ENCODE measurements at regions not wholly inside any gene's neighbourhood (a gene's known extent, or its start where the extent isn't known, plus 50 kb on each side); places are given as distances from the start of the nearest gene placed in this dataset.
A peak's percentile ranks its signal among the peaks of the same experiment; 100 is the strongest.

DNA sequence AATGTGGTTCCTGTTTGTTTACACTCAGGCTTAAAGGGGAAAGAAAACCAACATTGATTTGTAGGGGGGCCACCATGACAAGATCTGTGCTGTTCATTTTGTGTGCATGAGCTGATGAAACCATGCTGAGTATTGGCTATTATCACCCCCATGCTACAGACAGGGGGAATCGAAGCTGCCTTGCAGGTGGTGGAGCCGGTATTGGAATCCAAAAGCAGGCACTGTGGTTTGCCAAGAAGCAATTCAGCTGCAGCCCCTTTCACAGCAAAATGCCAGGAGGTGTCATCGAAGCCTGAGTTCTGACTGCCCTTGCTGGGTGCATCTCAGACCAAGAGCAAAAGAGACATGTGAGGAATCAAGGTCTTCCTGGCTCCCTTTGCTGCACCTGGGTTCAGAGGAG lies 221.9 kb downstream of the UXS1 start:
- DNase-seq (ENCODE audit: low read depth in 1 of 2, low spot score in 1 of 2) (no peak), ATAC-seq (no peak), FAIRE-seq (no peak)
- Histone ChIP-seq H3K4me3 (no peak overlapping the region), H3K9me3 (peaks cover 20% of the 10 kb centered on the region; the same call in 2 of the 3 replicates), H3K4me1 (peaks cover 5% of the 10 kb centered on the region; the same call in 1 of the 3 replicates), H3K4me2 (no peak overlapping the region), H3K27ac (no peak overlapping the region)
- TF ChIP-seq HOXB5 (CRISPR knock-in tag; IDR thresholded peaks at IDR 0.05) (no peak), NR3C1 (IDR thresholded peaks at IDR 0.05) (no peak), RAD21 (conservative IDR thresholded peaks at IDR 0.05 in 1 of 2, IDR thresholded peaks at IDR 0.05 in 1 of 2) (no peak), SMC3 (IDR thresholded peaks at IDR 0.05) (no peak)
- 13% methylated on average over 3 of the region's 3 CpGs for WGBS (ENCODE audit: missing lambda C conversion rate)
- ChIA-PET CTCF (no interaction called here), POLR2A (no interaction called here)

DNA sequence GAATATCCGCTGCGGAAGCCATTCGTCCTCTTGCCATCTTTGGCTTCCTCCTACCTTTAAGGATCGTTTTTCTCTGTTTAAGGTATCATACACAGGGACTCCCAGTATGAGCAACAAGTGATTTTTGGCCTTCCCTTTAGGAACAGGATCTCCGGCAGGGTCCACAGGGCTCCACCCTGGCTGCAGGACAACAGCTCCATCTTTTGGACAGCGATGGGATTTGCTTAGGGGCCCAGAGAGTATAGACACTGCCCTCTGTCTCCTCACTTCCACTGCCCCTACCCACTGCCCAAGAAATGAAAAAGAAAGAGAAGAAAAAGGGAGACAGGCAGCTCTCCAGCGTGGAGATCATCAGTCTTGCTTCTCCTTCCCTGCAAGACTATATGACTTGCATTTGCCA lies 224.5 kb downstream of the UXS1 start:
- POLR2A ChIA-PET: no interaction called here
- no peak overlapping the region for H3K4me3 ChIP-seq
- peaks cover 14% of the 10 kb centered on the region; the same call in 2 of the 3 replicates for H3K9me3 ChIP-seq
- no peak for TF ChIP-seq JUN (IDR thresholded peaks at IDR 0.05)
- TF ChIP-seq SMC3 (IDR thresholded peaks at IDR 0.05): no peak
- TF ChIP-seq, protein P1, sequence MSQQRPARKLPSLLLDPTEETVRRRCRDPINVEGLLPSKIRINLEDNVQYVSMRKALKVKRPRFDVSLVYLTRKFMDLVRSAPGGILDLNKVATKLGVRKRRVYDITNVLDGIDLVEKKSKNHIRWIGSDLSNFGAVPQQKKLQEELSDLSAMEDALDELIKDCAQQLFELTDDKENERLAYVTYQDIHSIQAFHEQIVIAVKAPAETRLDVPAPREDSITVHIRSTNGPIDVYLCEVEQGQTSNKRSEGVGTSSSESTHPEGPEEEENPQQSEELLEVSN (IDR thresholded peaks at IDR 0.05; ENCODE audit: borderline replicate concordance, low read depth): no peak
- TF ChIP-seq HEYL (CRISPR knock-in tag; IDR thresholded peaks at IDR 0.05): no peak
- TF ChIP-seq MYC (IDR thresholded peaks at IDR 0.05; ENCODE audit: borderline replicate concordance, low read length): no peak
- peak in 1 of 2 experiments; percentile 41; a peak in 2 of 5 replicates for TF ChIP-seq RAD21 (conservative IDR thresholded peaks at IDR 0.05 in 1 of 2, IDR thresholded peaks at IDR 0.05 in 1 of 2)
- no peak for TF ChIP-seq NFE2L2 (conservative IDR thresholded peaks at IDR 0.05; ENCODE audit: low read length)
- no peaks in the 10 kb centered on the region for H3K4me1 ChIP-seq
- peak in 1 of 2 experiments; percentile 60; a peak in 3 of 6 replicates for ATAC-seq
- no peak for FAIRE-seq
- H3K4me2 ChIP-seq: no peak overlapping the region
- H3K27ac ChIP-seq: no peak overlapping the region
- CTCF ChIA-PET: interaction anchor here (0.6 kb wide), 1 partner anchor 1285 kb away, joined by 3 read pairs; no protein-coding TSS in a partner anchor
- 46% methylated on average over 7 of the region's 7 CpGs for WGBS (ENCODE audit: missing lambda C conversion rate)
- peak in 1 of 2 experiments; percentile 21 for DNase-seq (ENCODE audit: low read depth in 1 of 2, low spot score in 1 of 2)

DNA sequence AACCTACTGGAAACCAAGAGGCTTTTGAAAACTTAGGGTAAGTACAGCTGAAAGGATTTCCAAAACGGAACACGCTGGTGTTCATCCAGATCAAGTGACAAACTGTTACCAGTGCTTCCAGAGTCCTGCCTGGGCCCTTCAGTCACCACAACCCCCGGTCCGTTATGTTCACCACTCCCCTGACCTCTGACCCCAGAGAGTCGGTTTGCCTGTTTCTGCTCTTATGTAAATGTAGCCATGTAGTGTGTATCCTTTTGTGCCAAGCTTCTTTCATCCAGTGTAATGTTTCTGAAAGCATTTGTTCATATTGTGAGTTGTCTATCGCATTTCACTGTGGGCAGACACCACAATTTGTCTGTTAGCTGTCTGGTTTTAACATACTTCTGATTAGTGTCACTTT lies 217.5 kb downstream of the NCK2 start:
- no peak overlapping the region for H3K27ac ChIP-seq
- FAIRE-seq (no peak), DNase-seq (ENCODE audit: low read depth in 1 of 2, low spot score in 1 of 2) (no peak), ATAC-seq (no peak)
- CTCF ChIA-PET: no interaction called here
- POLR2A ChIA-PET: no interaction called here
- 52% methylated on average over 6 of the region's 6 CpGs for WGBS (ENCODE audit: missing lambda C conversion rate)
- H3K4me2 ChIP-seq: no peak overlapping the region
- H3K9me3 ChIP-seq: peaks cover 5% of the 10 kb centered on the region; the same call in 1 of the 3 replicates
- H3K4me1 ChIP-seq: no peaks in the 10 kb centered on the region
- no peak for TF ChIP-seq EHMT2 (IDR thresholded peaks at IDR 0.05; ENCODE audit: low read depth)
- TF ChIP-seq, protein P1 (IDR thresholded peaks at IDR 0.05; ENCODE audit: borderline replicate concordance, low read depth): no peak
- no peak for TF ChIP-seq NPAS2 (CRISPR knock-in tag; IDR thresholded peaks at IDR 0.05; ENCODE audit: borderline replicate concordance)
- no peak for TF ChIP-seq HES2 (IDR thresholded peaks at IDR 0.05)
- TF ChIP-seq MYC (IDR thresholded peaks at IDR 0.05; ENCODE audit: borderline replicate concordance, low read length): no peak
- no peak overlapping the region for H3K4me3 ChIP-seq

DNA sequence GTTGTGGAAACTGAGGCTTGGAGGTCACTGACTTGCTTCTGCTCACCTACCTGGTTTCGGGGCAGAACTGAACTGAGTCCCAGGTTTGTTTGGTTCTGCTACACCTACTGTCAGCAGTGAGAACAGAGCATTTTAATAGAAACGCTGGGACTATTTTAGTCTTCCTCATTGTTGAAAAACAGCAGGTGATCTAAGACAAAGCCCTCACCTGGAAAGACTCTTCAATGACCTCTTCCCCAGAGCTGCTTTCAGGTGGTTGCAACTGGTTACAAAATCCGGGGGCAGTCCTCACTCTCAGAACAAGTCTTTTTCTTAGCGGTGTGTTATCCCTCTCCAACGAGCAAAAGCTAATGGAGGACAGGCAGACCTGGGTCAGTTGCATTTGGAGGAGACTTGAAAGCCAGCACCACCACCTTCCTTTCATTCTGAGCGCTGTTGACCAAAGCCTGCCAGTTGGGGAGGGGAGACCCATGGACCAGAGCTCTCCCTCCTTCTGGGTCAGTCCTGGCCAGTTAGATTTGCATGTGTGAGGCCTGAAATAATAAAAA lies 217.0 kb downstream of the NCK2 start:
- Histone ChIP-seq H3K4me2 (no peak overlapping the region), H3K9me3 (peaks cover 5% of the 10 kb centered on the region; the same call in 1 of the 3 replicates), H3K27ac (no peak overlapping the region), H3K4me1 (no peaks in the 10 kb centered on the region), H3K4me3 (no peak overlapping the region)
- ChIA-PET CTCF (no interaction called here), POLR2A (no interaction called here)
- no peak for ATAC-seq
- 46% methylated on average over 6 of the region's 6 CpGs for WGBS (ENCODE audit: missing lambda C conversion rate)
- no peak for DNase-seq (ENCODE audit: low read depth in 1 of 2, low spot score in 1 of 2)
- no peak for FAIRE-seq
- TF ChIP-seq EHF (CRISPR knock-in tag; IDR thresholded peaks at IDR 0.05): no peak
- no peak for TF ChIP-seq JUNB (IDR thresholded peaks at IDR 0.05)
- no peak for TF ChIP-seq NFE2L2 (conservative IDR thresholded peaks at IDR 0.05; ENCODE audit: low read length)
- no peak for TF ChIP-seq NPAS2 (CRISPR knock-in tag; IDR thresholded peaks at IDR 0.05; ENCODE audit: borderline replicate concordance)
- TF ChIP-seq USF2 (IDR thresholded peaks at IDR 0.05): no peak
- TF ChIP-seq HEYL (CRISPR knock-in tag; IDR thresholded peaks at IDR 0.05): no peak
- no peak for TF ChIP-seq HDAC2 (IDR thresholded peaks at IDR 0.05)
- TF ChIP-seq CHD4 (IDR thresholded peaks at IDR 0.05; ENCODE audit: borderline replicate concordance): no peak
- no peak for TF ChIP-seq BCL3 (IDR thresholded peaks at IDR 0.05)
- TF ChIP-seq FOXS1 (CRISPR knock-in tag; IDR thresholded peaks at IDR 0.05): no peak
- TF ChIP-seq HOXB13 (CRISPR knock-in tag; IDR thresholded peaks at IDR 0.05; ENCODE audit: low read depth): no peak
- no peak for TF ChIP-seq EP300 (IDR thresholded peaks at IDR 0.05)

Data from A549 (cell line).